ENCODE measurements at regions not wholly inside any gene's neighbourhood (a gene's known extent, or its start where the extent isn't known, plus 50 kb on each side); places are given as distances from the start of the nearest gene placed in this dataset.
"Not testable (repeated sequence)": the region's sequence is repeated elsewhere in the genome, so short reads cannot be mapped to it uniquely, and the experiment has no call there.

GRCh38 chr5:21398511-21398910 lies 1410.5 kb upstream of the CDH18 start:
- DNase-seq (ENCODE audit: low read depth) = no peak
- TF ChIP-seq MYC (IDR thresholded peaks at IDR 0.05; ENCODE audit: low read depth, low read length) (no peak), POLR2A (IDR thresholded peaks at IDR 0.05; ENCODE audit: extremely low read depth, insufficient read length) (no peak), CTCF (IDR thresholded peaks at IDR 0.05; ENCODE audit: low read depth, low read length) (no peak), MAX (IDR thresholded peaks at IDR 0.05; ENCODE audit: low read depth, low read length) (no peak)
- H3K4me3 ChIP-seq (ENCODE audit: low read depth, low read length) = no peak overlapping the region

GRCh38 chr5:21397693-21398092 lies 1409.7 kb upstream of the CDH18 start:
- H3K4me3 ChIP-seq (ENCODE audit: low read depth, low read length) = no peak overlapping the region
- DNase-seq (ENCODE audit: low read depth) = no peak
- TF ChIP-seq CTCF (IDR thresholded peaks at IDR 0.05; ENCODE audit: low read depth, low read length) = no peak
- no peak for TF ChIP-seq MYC (IDR thresholded peaks at IDR 0.05; ENCODE audit: low read depth, low read length)
- TF ChIP-seq MAX (IDR thresholded peaks at IDR 0.05; ENCODE audit: low read depth, low read length) = no peak
- no peak for TF ChIP-seq POLR2A (IDR thresholded peaks at IDR 0.05; ENCODE audit: extremely low read depth, insufficient read length)

- peak; percentile 36 for DNase-seq (ENCODE audit: low read depth)
- no peak for TF ChIP-seq POLR2A (IDR thresholded peaks at IDR 0.05; ENCODE audit: extremely low read depth, insufficient read length)
- no peak for TF ChIP-seq MAX (IDR thresholded peaks at IDR 0.05; ENCODE audit: low read depth, low read length)
- no peak for TF ChIP-seq CTCF (IDR thresholded peaks at IDR 0.05; ENCODE audit: low read depth, low read length)
- TF ChIP-seq MYC (IDR thresholded peaks at IDR 0.05; ENCODE audit: low read depth, low read length) = no peak
- no peak overlapping the region for H3K4me3 ChIP-seq (ENCODE audit: low read depth, low read length)
Observed at GRCh38 chr5:21391506-21391905, 1403.5 kb upstream of the CDH18 start.

- H3K4me3 ChIP-seq (ENCODE audit: low read depth, low read length); DNase-seq (ENCODE audit: low read depth): not testable (repeated sequence)
Observed at GRCh38 chr5:21360754-21361153, 1372.8 kb upstream of the CDH18 start.

GRCh38 chr5:21341948-21342261 lies 1353.9 kb upstream of the CDH18 start:
- not testable (repeated sequence) for DNase-seq (ENCODE audit: low read depth); H3K4me3 ChIP-seq (ENCODE audit: low read depth, low read length)

GRCh38 chr5:21341203-21341947 lies 1353.4 kb upstream of the CDH18 start:
- H3K4me3 ChIP-seq (ENCODE audit: low read depth, low read length); DNase-seq (ENCODE audit: low read depth): not testable (repeated sequence)

- not testable (repeated sequence) for DNase-seq (ENCODE audit: low read depth); H3K4me3 ChIP-seq (ENCODE audit: low read depth, low read length)
Observed at GRCh38 chr5:21340233-21340632, 1352.2 kb upstream of the CDH18 start.

GRCh38 chr5:21336478-21336877 lies 1348.5 kb upstream of the CDH18 start:
- not testable (repeated sequence) for DNase-seq (ENCODE audit: low read depth); H3K4me3 ChIP-seq (ENCODE audit: low read depth, low read length)

- not testable (repeated sequence) for DNase-seq (ENCODE audit: low read depth)
Observed at GRCh38 chr5:21315376-21315775, 1327.4 kb upstream of the CDH18 start.

GRCh38 chr5:21301205-21301604 lies 1313.2 kb upstream of the CDH18 start:
- DNase-seq (ENCODE audit: low read depth) = not testable (repeated sequence)

More at GRCh38 chr5:21315376-21315775, 1327.4 kb upstream of the CDH18 start:
- not testable (repeated sequence) for H3K4me3 ChIP-seq (ENCODE audit: low read depth, low read length)

GRCh38 chr5:21274361-21274760 lies 1286.4 kb upstream of the CDH18 start:
- H3K4me3 ChIP-seq (ENCODE audit: low read depth, low read length); DNase-seq (ENCODE audit: low read depth): not testable (repeated sequence)

More at GRCh38 chr5:21301205-21301604, 1313.2 kb upstream of the CDH18 start:
- H3K4me3 ChIP-seq (ENCODE audit: low read depth, low read length) = not testable (repeated sequence)
